ENCODE measurements at regions not wholly inside any gene's neighbourhood (a gene's known extent, or its start where the extent isn't known, plus 50 kb on each side); places are given as distances from the start of the nearest gene placed in this dataset.

GRCh38 chr18:73639788-73640187 lies 507.8 kb downstream of the FBXO15 start:
- no peak overlapping the region for H3K27ac ChIP-seq (ENCODE audit: low read length, poor library complexity, severe bottlenecking)
- no peak overlapping the region for H2AK5ac ChIP-seq (ENCODE audit: low read length, severe bottlenecking)
- no peak overlapping the region for H4K91ac ChIP-seq (ENCODE audit: low read length)
- no peaks in the 10 kb centered on the region for H3K9me3 ChIP-seq (ENCODE audit: control insufficient read depth, low read length)
- no peaks in the 10 kb centered on the region for H3K27me3 ChIP-seq (ENCODE audit: control insufficient read depth in 1 of 2, insufficient read depth in 1 of 2, low read length in 2 of 2)
- no peak overlapping the region for H3K23ac ChIP-seq (ENCODE audit: low read length in 2 of 2)
- no peak overlapping the region for H2BK5ac ChIP-seq (ENCODE audit: low read depth, low read length, poor library complexity, severe bottlenecking)
- no peak overlapping the region for H2BK120ac ChIP-seq (ENCODE audit: low read depth, low read length)
- no peak overlapping the region for H4K8ac ChIP-seq (ENCODE audit: low read length)
- H3K18ac ChIP-seq (ENCODE audit: low read depth in 1 of 2, low read length in 2 of 2): peak overlapping the region in 1 of 2 experiments; percentile 67
- no peaks in the 10 kb centered on the region for H3K79me1 ChIP-seq (replicated peaks; ENCODE audit: low read length, poor library complexity, severe bottlenecking)
- DNase-seq: no peak
- WGBS: 84% methylated on average over 4 of the region's 6 CpGs
- no peak overlapping the region for H3K4ac ChIP-seq (ENCODE audit: low read depth in 1 of 2, low read length in 2 of 2)
- no peak overlapping the region for H3K9ac ChIP-seq (ENCODE audit: low read length)
- H3K36me3 ChIP-seq (ENCODE audit: control insufficient read depth in 1 of 2, insufficient read depth in 2 of 2, low read depth in 1 of 2, low read length in 2 of 2): no peaks in the 10 kb centered on the region
- H2BK15ac ChIP-seq (ENCODE audit: low read depth, poor library complexity, severe bottlenecking): no peak overlapping the region
- no peak overlapping the region for H3K4me2 ChIP-seq (ENCODE audit: low read length, poor library complexity, severe bottlenecking)
- no peak overlapping the region for H3K14ac ChIP-seq (ENCODE audit: low read length in 2 of 2)
- H3K4me1 ChIP-seq (ENCODE audit: control insufficient read depth, insufficient read depth, low read depth, low read length): no peaks in the 10 kb centered on the region
- no peak overlapping the region for H3K4me3 ChIP-seq (ENCODE audit: insufficient read depth in 1 of 2, low read depth in 1 of 2, low read length in 2 of 2)
- H2AFZ ChIP-seq (ENCODE audit: low read depth, low read length): no peak overlapping the region
- H2BK12ac ChIP-seq (ENCODE audit: low read length in 2 of 2): no peak overlapping the region

GRCh38 chr18:73638709-73639108 lies 508.9 kb downstream of the FBXO15 start:
- H2BK15ac ChIP-seq (ENCODE audit: low read depth, poor library complexity, severe bottlenecking): no peak overlapping the region
- H4K8ac ChIP-seq (ENCODE audit: low read length): no peak overlapping the region
- H4K91ac ChIP-seq (ENCODE audit: low read length): no peak overlapping the region
- no peaks in the 10 kb centered on the region for H3K27me3 ChIP-seq (ENCODE audit: control insufficient read depth in 1 of 2, insufficient read depth in 1 of 2, low read length in 2 of 2)
- H2AFZ ChIP-seq (ENCODE audit: low read depth, low read length): no peak overlapping the region
- no peak overlapping the region for H3K4me2 ChIP-seq (ENCODE audit: low read length, poor library complexity, severe bottlenecking)
- H3K14ac ChIP-seq (ENCODE audit: low read length in 2 of 2): no peak overlapping the region
- no peak overlapping the region for H2BK12ac ChIP-seq (ENCODE audit: low read length in 2 of 2)
- H3K4me1 ChIP-seq (ENCODE audit: control insufficient read depth, insufficient read depth, low read depth, low read length): no peaks in the 10 kb centered on the region
- no peak overlapping the region for H2AK5ac ChIP-seq (ENCODE audit: low read length, severe bottlenecking)
- H3K9me3 ChIP-seq (ENCODE audit: control insufficient read depth, low read length): no peaks in the 10 kb centered on the region
- no peaks in the 10 kb centered on the region for H3K79me1 ChIP-seq (replicated peaks; ENCODE audit: low read length, poor library complexity, severe bottlenecking)
- no peak overlapping the region for H3K4ac ChIP-seq (ENCODE audit: low read depth in 1 of 2, low read length in 2 of 2)
- H3K36me3 ChIP-seq (ENCODE audit: control insufficient read depth in 1 of 2, insufficient read depth in 2 of 2, low read depth in 1 of 2, low read length in 2 of 2): no peaks in the 10 kb centered on the region
- peak; percentile 33 for DNase-seq
- no peak overlapping the region for H2BK120ac ChIP-seq (ENCODE audit: low read depth, low read length)
- H3K23ac ChIP-seq (ENCODE audit: low read length in 2 of 2): no peak overlapping the region
- no peak overlapping the region for H3K27ac ChIP-seq (ENCODE audit: low read length, poor library complexity, severe bottlenecking)
- no peak overlapping the region for H3K4me3 ChIP-seq (ENCODE audit: insufficient read depth in 1 of 2, low read depth in 1 of 2, low read length in 2 of 2)
- no peak overlapping the region for H2BK5ac ChIP-seq (ENCODE audit: low read depth, low read length, poor library complexity, severe bottlenecking)
- no peak overlapping the region for H3K18ac ChIP-seq (ENCODE audit: low read depth in 1 of 2, low read length in 2 of 2)
- H3K9ac ChIP-seq (ENCODE audit: low read length): no peak overlapping the region

DNA sequence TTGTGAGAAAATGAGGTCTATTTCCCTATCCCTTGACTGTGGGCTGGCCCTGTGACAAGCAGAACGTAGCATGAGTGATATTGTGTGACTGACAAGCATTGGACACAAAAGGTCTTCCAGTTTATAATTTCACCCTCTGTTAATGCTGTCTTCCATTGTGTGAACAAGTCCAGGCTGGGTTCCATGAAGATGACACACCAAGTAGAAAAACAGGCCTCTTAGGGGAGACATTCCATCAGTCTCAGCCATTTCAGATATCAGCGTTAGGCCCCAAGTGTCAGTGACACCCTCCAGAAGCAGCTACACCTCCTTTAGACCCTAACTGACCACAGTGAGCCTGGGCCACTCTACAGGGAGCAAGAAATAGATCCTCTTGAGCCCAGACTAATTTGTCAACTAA lies 511.3 kb downstream of the FBXO15 start:
- no peaks in the 10 kb centered on the region for H3K79me1 ChIP-seq (replicated peaks; ENCODE audit: low read length, poor library complexity, severe bottlenecking)
- H2BK5ac ChIP-seq (ENCODE audit: low read depth, low read length, poor library complexity, severe bottlenecking): no peak overlapping the region
- no peak overlapping the region for H3K9ac ChIP-seq (ENCODE audit: low read length)
- H3K4me3 ChIP-seq (ENCODE audit: insufficient read depth in 1 of 2, low read depth in 1 of 2, low read length in 2 of 2): no peak overlapping the region
- no peak overlapping the region for H2BK15ac ChIP-seq (ENCODE audit: low read depth, poor library complexity, severe bottlenecking)
- H3K18ac ChIP-seq (ENCODE audit: low read depth in 1 of 2, low read length in 2 of 2): no peak overlapping the region
- no peaks in the 10 kb centered on the region for H3K9me3 ChIP-seq (ENCODE audit: control insufficient read depth, low read length)
- DNase-seq: no peak
- no peaks in the 10 kb centered on the region for H3K27me3 ChIP-seq (ENCODE audit: control insufficient read depth in 1 of 2, insufficient read depth in 1 of 2, low read length in 2 of 2)
- 68% methylated on average over 2 of the region's 2 CpGs for whole genome bisulfite sequencing
- H3K14ac ChIP-seq (ENCODE audit: low read length in 2 of 2): peak overlapping the region in 1 of 2 experiments; percentile 77
- H3K36me3 ChIP-seq (ENCODE audit: control insufficient read depth in 1 of 2, insufficient read depth in 2 of 2, low read depth in 1 of 2, low read length in 2 of 2): no peaks in the 10 kb centered on the region
- no peak overlapping the region for H3K4ac ChIP-seq (ENCODE audit: low read depth in 1 of 2, low read length in 2 of 2)
- no peak overlapping the region for H4K8ac ChIP-seq (ENCODE audit: low read length)
- no peak overlapping the region for H4K91ac ChIP-seq (ENCODE audit: low read length)
- H2BK12ac ChIP-seq (ENCODE audit: low read length in 2 of 2): no peak overlapping the region
- H2AFZ ChIP-seq (ENCODE audit: low read depth, low read length): no peak overlapping the region
- H2BK120ac ChIP-seq (ENCODE audit: low read depth, low read length): no peak overlapping the region
- no peak overlapping the region for H2AK5ac ChIP-seq (ENCODE audit: low read length, severe bottlenecking)
- no peaks in the 10 kb centered on the region for H3K4me1 ChIP-seq (ENCODE audit: control insufficient read depth, insufficient read depth, low read depth, low read length)
- H3K27ac ChIP-seq (ENCODE audit: low read length, poor library complexity, severe bottlenecking): no peak overlapping the region
- no peak overlapping the region for H3K23ac ChIP-seq (ENCODE audit: low read length in 2 of 2)
- H3K4me2 ChIP-seq (ENCODE audit: low read length, poor library complexity, severe bottlenecking): no peak overlapping the region

- Histone ChIP-seq H3K4ac (ENCODE audit: low read depth in 1 of 2, low read length in 2 of 2) (no peak overlapping the region), H4K91ac (ENCODE audit: low read length) (no peak overlapping the region), H3K27ac (ENCODE audit: low read length, poor library complexity, severe bottlenecking) (no peak overlapping the region), H3K18ac (ENCODE audit: low read depth in 1 of 2, low read length in 2 of 2) (no peak overlapping the region), H2BK120ac (ENCODE audit: low read depth, low read length) (no peak overlapping the region), H3K23ac (ENCODE audit: low read length in 2 of 2) (no peak overlapping the region), H4K8ac (ENCODE audit: low read length) (no peak overlapping the region), H2BK5ac (ENCODE audit: low read depth, low read length, poor library complexity, severe bottlenecking) (no peak overlapping the region), H3K36me3 (ENCODE audit: control insufficient read depth in 1 of 2, insufficient read depth in 2 of 2, low read depth in 1 of 2, low read length in 2 of 2) (no peaks in the 10 kb centered on the region), H3K9ac (ENCODE audit: low read length) (no peak overlapping the region), H3K4me3 (ENCODE audit: insufficient read depth in 1 of 2, low read depth in 1 of 2, low read length in 2 of 2) (no peak overlapping the region), H2BK15ac (ENCODE audit: low read depth, poor library complexity, severe bottlenecking) (no peak overlapping the region), H3K4me2 (ENCODE audit: low read length, poor library complexity, severe bottlenecking) (no peak overlapping the region), H2BK12ac (ENCODE audit: low read length in 2 of 2) (no peak overlapping the region), H3K14ac (ENCODE audit: low read length in 2 of 2) (no peak overlapping the region), H3K9me3 (ENCODE audit: control insufficient read depth, low read length) (peaks cover 4% of the 10 kb centered on the region), H2AK5ac (ENCODE audit: low read length, severe bottlenecking) (no peak overlapping the region), H3K4me1 (ENCODE audit: control insufficient read depth, insufficient read depth, low read depth, low read length) (no peaks in the 10 kb centered on the region), H3K79me1 (replicated peaks; ENCODE audit: low read length, poor library complexity, severe bottlenecking) (no peaks in the 10 kb centered on the region), H3K27me3 (ENCODE audit: control insufficient read depth in 1 of 2, insufficient read depth in 1 of 2, low read length in 2 of 2) (no peaks in the 10 kb centered on the region), H2AFZ (ENCODE audit: low read depth, low read length) (no peak overlapping the region)
- no peak for DNase-seq
- whole genome bisulfite sequencing: 78% methylated on average over 1 of the region's 2 CpGs
Measured at GRCh38 chr18:73626859-73627258, 520.8 kb downstream of the FBXO15 start.
